HCEC 1CT (cell line): ENCODE measurements at regions not wholly inside any gene's neighbourhood (a gene's known extent, or its start where the extent isn't known, plus 50 kb on each side); places are given as distances from the start of the nearest gene placed in this dataset.
"Not testable (repeated sequence)": the region's sequence is repeated elsewhere in the genome, so short reads cannot be mapped to it uniquely, and the experiment has no call there.

Source experiments
- DNase-seq: peaks from one replicate; pipeline ENCODE4 v3.0.0-alpha.2; 2017

- DNase-seq = not testable (repeated sequence)
Observed at GRCh38 chr9:65449886-65450610, 165.0 kb upstream of the FOXD4L5 start.

- no peak for DNase-seq
Observed at GRCh38 chr9:65449423-65449822, 164.4 kb upstream of the FOXD4L5 start.

DNA sequence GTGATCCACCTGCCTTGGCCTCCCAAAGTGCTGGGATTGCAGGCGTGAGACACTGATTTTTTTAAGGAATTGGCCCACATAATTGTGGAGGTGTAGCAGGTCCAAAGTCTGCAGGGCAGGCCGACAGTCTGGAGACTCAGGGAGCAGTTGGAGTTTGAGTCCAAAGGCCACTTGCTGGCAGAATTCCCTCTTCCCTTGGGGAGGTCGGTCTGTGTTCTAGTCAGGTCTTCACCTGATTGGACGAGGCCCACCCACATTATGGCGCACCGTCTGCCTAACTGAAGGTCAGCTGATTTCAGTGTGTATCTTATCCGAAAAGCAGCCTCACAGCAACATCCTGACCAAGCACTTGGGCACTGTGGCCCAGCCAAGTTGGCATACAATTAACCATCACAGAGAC is 162.1 kb upstream of the FOXD4L5 start:
- not testable (repeated sequence) for DNase-seq

- not testable (repeated sequence) for DNase-seq
Observed at GRCh38 chr9:65445991-65446390, 161.0 kb upstream of the FOXD4L5 start.

DNA sequence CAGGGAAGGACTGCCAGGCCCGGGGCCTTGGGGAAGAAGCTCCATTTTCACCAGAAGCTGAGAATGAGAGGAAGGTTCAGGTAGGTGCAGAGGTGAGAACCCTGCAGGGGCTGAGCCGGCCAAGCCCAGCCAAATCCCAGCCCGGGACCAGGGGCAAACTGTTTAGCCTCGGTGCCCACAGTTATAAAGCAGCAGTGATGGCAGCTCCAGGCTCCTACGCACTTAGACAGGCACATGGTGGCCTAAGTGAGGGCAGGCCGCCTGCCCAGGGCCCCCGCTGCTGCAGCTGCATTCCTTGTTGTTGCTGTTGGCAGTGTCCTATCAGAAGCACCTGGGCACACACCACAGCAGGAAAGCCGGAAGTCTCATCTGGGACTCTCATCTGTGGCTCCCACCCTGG is 159.9 kb upstream of the FOXD4L5 start:
- DNase-seq = no peak

DNA sequence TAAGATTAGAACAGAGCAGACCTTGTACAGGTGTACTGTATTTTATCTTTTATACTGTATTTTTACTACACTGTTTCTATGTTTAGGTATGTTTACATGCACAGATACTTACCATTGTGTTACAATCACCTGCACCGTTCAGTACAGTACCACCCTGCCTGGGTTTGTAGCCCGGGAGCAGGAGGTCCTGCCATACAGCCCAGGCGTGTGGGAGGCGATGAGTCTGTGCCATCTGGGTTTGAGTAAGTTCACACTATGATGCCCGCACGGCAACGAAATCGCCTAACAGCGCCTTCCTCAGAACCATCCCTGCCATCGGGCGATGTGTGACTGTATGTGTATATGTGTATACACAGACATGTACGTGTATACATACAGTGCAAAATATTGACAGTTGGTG is 157.1 kb upstream of the FOXD4L5 start:
- not testable (repeated sequence) for DNase-seq

DNA sequence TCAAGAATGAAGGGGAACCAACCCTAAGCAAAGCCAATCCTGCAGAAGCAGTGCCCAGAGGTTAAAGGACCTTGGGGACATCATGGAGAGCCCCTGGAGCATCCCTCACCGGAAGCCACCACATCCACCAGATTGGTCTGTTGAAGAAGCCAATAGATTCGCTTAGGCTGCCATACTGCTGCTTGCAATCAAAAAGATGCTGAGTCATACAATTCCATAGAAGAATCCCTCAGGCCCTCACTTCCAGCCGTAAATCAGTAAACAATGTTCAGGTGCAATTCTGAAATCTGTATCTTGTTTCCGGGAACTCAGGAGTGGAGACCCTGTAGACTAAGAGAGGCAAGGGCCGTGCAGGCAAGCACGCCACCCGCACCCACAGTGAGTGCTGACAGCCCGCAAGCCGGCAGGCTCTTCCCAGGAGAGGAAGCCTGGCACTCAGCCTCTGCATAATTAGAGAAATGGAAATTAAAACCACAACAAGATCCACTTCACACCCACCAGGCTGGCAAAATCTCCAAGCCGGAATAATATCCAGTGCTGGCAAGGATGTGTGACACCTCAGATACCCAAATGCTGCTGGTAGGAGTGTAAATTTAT is 156.4 kb upstream of the FOXD4L5 start:
- DNase-seq = not testable (repeated sequence)

DNA sequence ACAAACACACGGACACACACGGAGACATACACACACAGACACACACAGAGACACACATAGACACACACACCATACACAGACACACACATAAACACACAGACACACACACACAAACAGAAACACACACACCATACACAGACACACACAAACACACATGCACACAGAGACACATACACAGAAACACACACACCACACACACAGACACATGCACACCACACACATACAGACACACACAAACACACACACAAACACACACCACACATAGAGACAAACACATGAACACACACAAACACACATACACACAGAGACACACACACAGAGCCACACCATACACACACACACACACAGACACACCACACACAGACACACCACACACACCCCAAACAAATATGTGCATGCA is 152.7 kb upstream of the FOXD4L5 start:
- DNase-seq = no peak

GRCh38 chr9:65435464-65435863 is 150.5 kb upstream of the FOXD4L5 start:
- no peak for DNase-seq

DNA sequence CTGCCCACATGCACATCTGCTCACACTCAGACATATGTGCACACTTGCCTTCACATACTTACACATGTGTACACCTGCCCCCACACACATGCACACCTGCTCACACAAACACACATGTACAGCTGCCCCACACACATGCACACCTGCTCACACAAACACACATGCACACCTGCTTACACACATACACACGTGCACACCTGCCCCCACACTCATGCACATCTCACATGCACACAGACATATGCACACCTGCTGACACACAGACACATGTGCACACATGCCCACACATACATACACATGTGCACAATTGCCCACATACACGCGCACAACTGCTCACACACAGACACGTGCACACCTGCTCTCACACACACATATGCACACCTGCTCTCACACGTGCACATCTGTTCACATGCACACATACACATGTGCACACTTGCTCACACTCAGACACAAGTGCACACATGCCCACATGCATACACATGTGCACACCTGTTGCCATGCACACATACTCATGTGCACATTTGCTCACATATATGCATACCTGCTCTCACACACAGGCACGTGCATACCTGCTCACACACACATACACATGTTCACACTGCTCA is 147.8 kb upstream of the FOXD4L5 start:
- DNase-seq = no peak

- no peak for DNase-seq
Observed at GRCh38 chr9:65432051-65432450, 147.0 kb upstream of the FOXD4L5 start.

DNA sequence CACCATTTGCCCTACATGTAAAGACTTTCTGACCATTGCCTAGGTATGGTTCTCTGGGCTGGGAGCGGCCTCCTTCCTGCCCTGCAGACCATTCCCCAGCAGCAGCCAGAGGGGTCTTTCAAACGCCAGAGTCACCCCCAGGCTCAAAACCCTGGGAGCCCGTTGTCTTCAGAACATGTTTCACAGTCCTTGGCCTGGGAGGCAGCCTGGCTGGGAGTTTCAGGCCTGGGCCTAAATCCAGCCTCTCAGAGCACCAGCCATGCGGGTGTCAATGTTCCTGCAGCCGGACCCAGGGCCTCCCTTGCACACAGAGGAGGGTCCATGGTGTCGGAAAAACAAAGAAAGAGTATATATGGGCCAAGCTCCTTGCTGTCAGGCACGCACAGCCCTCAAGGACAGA is 145.2 kb upstream of the FOXD4L5 start:
- no peak for DNase-seq

DNA sequence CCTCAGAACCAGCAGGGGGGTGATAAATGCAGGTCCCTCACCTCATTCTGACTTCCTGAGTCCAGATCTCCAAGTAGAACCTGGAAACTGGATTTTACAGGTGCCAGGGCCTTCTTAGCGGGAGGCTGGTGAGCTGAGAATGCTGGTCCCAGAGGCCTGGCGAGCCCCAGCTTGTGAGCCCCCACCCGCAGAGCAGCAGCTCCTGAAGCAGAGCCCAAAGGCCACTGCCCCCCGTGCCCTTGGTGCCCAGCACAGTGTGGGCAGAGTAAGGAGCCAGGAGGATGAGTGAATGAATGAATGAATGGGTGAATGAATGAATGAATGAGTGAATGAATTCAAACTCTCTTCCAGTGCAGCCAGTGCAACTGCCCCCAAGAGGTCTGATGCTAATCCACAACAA is 142.4 kb upstream of the FOXD4L5 start:
- not testable (repeated sequence) for DNase-seq

DNA sequence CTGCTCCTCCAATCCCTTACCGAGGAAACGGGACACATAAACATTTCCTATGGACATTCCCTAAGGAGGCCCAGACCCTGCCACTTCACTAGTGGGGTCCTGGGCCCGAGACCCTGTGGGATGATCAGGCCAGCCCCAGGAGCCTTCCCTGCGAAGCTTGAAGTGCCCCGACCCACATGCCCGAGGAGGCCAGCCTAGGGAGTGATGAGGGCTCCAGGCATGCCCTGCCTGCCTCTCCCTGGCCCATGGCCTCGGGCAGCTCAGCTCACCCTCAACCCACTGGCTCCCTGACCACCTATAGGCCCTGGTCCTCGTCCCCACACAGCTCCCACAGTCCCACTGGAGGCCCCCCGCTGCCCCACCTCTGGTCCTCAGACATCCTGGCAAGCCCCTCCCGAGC is 141.8 kb upstream of the FOXD4L5 start:
- not testable (repeated sequence) for DNase-seq

DNA sequence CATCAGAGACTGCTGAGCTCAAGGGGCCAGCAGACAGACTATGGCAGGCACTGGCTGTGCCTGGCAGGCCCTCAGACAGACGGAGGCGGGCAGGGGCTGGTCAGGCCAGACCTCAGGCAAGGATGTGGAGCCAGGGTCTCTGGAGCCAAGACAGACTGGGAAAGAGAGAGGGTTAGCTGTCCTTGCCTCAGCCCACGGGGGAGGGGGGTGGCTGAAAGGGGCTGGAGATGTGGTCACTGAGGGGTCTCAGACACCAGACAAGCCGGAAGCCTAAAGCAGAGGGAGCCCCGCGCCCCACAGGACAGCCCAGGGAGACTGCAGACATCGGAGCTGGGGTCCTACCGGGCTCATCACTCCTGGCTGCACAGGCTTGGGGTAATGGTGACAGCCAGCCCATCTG is 141.2 kb upstream of the FOXD4L5 start:
- no peak for DNase-seq

DNA sequence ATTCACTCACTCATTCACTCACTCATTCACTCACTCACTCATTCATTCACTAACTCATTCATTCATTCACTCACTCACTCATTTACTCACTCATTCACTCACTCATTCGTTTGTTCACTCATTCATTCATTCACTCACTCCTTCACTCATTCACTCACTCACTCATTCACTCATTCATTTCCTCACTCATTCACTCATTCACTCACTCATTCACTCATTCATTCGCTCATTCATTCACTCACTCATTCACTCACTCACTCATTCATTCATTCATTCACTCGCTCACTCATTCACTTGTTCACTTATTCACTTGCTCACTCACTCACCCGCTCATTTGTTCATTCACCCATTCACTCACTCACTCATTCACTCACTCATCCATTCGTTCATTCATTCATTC is 140.2 kb upstream of the FOXD4L5 start:
- DNase-seq = not testable (repeated sequence)

- not testable (repeated sequence) for DNase-seq
Observed at GRCh38 chr9:65424437-65424984, 139.5 kb upstream of the FOXD4L5 start.

DNA sequence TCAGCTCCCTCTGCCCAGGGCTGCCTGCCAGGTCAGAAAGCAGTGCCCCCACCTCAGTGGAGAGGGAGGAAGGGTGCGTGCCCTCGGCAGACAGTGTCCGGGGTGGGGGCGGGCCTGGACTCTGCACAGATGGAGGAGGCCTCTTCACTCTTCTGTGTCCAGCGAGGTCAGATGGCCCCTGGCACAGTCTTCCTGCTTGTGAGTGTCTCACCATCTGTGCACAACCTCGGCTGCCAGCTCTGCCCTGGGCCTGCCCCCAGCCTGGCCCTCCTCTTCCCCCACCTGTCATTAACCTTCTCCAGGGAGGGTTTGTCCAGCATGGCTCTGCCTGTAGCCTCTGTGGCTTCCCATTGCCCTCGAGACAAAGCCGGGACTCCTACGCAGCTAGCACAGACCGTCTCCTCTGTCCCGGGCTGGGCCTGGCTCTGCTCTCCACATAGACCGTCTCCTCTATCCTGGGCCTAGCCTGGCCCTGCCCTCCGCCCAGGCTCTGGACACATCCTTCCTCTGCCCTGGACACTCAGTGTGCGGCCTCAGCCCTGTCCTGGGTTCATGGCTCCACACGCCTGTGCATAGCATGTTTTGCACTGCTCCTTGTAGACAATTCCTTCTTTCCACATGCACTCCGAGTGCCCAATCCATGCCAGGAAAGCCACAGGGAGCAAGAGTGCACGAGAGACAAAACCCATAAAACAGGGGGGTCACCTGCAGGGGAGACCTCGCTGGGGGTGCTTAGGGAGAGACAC is 138.9 kb upstream of the FOXD4L5 start:
- DNase-seq = not testable (repeated sequence)

DNA sequence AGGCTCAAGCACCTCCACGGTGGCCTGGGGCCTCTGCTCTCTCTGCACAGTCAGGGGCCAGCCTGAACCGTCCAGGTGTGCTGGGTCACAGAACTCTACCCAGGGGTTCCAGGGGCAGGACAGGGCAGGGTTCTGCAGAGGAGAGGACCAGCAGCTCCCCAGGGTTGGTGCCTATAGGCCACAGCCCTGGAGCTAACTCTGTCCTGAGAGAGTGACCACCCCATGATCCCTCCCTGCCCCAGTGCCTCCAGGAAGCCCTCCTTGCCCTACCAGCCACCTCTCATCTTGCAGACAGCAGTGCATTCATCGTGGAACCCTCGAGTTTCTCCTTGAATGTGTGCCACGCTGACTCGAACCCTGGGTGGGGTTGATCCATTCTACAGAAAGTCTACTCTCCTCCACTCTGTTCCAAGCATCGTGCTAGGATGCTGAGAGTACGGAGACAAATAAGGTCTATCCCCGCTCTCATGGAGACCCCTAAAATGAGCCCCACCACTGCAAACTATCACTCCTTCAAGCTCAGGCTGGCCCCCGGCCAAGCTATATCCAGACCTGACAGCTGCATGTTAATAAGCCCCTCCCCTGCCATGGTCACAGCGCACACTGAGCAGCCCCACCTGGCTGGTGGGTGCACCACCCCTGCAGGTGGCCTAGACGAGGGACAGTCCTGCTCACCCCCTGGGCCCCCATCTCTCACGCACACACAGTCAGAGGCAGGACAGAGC is 138.1 kb upstream of the FOXD4L5 start:
- not testable (repeated sequence) for DNase-seq

DNA sequence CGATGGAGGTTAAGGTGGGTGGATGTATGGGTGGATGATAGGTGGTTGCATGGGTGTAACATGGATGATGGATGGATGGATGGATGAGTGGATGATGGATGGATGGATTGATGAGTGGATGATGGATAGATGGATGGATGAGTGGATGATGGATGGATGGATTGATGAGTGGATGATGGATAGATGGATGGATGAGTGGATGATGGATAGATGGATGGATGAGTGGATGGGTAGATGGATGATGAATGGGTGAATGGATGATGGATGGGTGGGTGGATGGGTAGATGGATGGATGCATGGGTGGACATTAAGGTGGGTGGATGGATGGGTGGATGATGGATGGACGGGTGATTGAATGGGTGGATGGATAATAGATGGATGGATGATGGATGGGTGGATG is 136.5 kb upstream of the FOXD4L5 start:
- not testable (repeated sequence) for DNase-seq

GRCh38 chr9:65420771-65421170 is 135.8 kb upstream of the FOXD4L5 start:
- DNase-seq = no peak

DNA sequence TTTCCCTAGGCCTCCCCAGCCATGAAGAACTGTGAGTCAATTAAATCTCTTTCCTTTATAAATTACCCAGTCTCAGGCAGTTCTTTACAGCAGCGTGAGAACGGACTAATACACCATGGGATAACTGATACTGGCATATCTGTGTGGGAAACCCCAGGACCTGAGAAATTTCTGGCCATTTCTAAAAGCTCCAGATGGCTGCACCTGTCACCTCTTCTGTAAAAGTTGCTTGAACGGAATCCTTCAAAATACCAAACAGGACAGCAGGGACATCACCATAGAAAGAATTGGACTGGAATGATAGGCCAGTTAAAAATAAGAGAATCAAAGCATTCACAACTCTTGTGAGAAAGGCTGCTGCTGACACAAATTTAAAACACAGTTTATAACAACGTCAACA is 134.0 kb upstream of the FOXD4L5 start:
- not testable (repeated sequence) for DNase-seq

DNA sequence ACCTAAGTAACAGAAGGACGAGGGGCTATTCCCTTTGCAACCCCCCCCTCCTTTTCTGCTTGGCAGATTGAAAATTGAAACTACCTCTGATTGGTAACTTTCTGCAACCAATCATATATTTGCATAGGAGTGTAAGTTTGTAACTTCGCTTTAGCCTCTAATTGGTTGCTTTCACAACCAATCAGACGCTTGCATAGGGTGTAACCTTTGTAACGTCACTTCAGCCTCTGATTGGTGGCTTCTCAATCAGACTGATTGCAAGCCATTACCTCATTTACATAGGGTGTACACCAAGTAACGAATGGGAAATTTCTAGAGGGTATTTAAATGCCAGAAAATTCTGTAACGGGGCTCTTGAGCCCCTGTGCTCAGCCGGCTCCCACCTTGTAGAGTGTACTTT is 131.9 kb upstream of the FOXD4L5 start:
- not testable (repeated sequence) for DNase-seq
